Stimulated activated CD4-positive, alpha-beta T cell treated with anti-CD3 and anti-CD28 coated beads, Interleukin-4, amount 100 ng/mL, for 24 hours (primary cell): ENCODE measurements at regions not wholly inside any gene's neighbourhood (a gene's known extent, or its start where the extent isn't known, plus 50 kb on each side); places are given as distances from the start of the nearest gene placed in this dataset.

ENCODE experiments used
- DNase-seq: peaks from one replicate; pipeline ENCODE4 v3.0.0-alpha.2; 2020

DNA sequence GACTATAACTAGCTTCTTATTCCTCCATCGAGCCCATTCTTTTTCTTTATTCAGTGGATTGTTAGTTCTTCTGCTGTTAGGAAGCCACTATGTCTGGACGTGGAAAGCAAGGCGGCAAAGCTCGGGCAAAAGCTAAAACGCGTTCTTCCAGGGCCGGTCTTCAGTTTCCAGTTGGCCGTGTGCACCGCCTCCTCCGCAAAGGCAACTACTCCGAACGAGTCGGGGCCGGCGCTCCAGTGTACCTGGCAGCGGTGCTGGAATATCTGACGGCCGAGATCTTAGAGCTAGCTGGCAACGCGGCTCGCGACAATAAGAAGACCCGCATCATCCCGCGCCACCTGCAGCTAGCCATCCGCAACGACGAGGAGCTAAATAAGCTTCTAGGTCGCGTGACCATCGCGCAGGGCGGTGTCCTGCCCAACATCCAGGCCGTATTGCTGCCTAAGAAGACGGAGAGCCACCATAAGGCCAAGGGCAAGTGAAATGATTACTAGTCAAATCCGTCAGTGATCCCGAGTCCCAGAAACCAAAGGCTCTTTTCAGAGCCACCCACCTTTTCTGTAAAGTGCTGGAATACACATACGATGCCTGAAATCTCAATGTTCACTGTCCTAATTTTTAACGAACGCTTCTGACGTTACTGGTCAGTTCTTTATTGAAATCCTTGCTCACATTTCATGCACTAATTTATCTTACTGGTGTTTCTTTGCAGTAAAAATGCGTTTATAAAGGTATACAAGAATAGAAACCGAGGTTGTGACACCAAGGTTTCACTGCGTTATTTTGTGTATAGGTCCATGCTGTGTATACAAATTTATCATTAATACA is 129.9 kb downstream of the HFE start:
- DNase-seq: peak; percentile 76

DNA sequence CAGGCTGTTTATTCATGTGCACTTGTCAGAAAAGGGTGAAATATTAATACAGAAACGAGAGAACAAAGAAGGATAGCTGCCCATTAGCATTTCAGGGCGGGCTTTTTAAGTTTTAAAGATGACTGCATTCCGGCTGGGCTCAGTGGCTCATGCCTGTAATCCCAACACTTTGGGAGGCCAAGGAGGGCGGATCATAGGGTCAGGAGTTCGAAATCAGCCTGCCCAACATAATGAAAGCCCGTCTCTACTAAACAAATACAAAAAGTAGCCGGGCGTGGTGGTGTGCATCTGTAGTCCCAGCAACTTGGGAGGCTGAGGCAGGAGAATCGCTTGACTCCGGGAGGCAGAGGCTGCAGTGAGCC is 130.5 kb downstream of the HFE start:
- DNase-seq: no peak

DNA sequence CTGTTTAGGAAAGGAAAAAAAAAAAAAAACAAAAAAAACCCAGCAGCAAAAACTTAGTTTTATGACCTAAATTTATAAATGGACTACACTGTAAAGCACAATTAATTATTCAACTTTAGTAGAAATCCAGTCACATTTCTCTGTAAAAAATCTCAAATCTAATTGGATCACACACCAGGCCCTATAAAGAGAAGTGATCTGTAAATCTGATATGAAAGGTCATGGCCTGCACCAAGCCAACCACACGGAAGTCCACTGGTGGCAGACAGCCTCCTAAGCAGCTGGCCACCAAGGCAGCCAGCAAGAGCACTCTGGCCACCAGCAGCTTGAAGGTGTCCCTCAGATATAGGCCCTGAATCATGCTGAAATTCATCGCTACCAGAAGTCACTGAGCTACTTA is 131.6 kb downstream of the HFE start:
- DNase-seq: no peak

DNA sequence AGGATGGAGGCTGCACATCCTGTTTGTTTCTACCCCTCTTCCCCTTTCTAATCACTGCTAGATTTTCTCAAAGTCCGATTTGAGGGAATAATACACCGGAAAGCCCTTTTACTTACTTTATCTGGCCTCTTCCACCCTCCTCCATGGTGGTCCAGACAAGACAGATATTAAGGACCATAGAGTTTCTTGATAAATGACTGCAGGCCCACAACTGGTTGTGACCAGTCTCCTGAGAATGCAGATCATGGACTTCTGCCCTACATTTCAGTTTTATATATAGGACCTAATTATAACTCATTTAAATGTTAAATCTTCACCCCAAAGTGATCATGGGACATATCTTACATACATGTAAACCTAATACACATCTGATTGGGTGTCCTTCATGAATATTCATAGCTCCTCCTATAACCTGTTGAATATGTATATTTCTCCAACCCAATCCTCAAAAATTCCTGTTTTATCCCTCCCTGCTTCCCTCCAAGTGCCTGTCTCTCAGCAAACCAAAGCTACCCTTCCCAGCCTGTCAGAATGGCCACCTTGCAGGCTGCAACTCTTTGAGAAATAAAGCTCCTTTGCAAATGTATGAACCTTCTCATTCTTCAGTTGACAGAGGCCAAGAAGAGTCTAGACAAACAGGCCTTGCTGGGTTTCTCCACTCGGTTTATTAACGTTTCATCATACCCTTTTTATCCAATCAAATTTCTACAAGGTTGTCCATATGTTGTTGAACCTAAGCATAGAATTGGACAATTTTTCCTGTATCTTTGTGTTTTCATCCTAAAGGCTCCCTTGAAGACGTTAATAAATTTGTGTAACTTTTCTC is 133.1 kb downstream of the HFE start:
- no peak for DNase-seq

DNA sequence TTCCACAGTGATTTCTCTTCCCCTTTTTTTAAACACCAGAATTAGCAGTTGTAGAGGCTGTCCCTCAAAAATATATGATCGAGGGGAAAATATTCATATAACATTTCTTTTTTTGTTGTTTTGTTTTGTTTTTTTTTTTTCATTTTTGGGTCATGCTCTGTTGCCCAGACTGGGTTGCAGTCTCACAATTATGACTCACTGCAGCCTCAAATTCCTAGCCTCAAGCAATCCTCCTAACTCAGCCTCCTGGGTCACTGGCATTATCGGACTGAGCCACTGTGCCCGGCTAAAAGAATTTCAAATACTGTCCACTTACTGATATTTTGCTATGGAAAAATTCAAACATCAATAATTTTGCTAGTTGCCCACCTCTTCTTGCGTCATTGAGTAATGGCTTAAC is 134.0 kb downstream of the HFE start:
- DNase-seq: no peak

DNA sequence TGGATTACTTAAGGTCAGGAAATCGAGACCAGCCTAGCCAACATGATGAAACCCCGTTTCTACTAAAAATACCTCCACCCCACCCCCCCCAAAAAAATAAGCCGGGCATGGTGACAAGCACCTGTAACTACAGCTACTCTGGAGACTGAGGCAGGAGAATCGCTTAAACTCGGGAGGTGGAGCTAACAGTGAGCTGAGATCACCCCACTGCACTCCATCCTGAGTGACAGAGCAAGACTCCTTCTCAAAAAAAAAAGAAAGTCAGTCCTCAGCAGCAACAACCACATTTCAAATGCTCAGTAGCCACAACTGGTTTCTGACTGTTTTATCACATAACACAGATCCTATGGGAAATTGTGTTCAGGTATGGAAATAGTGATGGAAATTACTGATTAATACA is 135.3 kb downstream of the HFE start:
- DNase-seq: no peak

DNA sequence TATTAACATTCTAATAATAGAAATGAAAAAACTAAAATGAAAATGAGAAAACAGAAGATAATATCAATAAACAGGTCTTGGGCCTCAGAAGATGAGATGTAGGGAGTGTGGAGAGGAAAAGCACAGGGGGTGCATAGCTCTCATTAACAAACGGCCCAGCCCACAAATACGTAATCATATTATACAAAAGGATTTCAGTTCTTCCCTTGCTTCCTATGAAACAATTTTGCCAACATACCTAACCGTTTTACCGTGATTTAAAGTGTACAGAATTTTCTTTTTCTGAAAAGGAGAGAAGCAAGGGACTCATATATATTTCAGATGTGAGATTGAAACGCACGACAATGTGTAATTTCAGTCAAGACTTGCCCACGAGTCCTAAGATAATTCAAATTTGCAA is 136.0 kb downstream of the HFE start:
- DNase-seq: no peak

DNA sequence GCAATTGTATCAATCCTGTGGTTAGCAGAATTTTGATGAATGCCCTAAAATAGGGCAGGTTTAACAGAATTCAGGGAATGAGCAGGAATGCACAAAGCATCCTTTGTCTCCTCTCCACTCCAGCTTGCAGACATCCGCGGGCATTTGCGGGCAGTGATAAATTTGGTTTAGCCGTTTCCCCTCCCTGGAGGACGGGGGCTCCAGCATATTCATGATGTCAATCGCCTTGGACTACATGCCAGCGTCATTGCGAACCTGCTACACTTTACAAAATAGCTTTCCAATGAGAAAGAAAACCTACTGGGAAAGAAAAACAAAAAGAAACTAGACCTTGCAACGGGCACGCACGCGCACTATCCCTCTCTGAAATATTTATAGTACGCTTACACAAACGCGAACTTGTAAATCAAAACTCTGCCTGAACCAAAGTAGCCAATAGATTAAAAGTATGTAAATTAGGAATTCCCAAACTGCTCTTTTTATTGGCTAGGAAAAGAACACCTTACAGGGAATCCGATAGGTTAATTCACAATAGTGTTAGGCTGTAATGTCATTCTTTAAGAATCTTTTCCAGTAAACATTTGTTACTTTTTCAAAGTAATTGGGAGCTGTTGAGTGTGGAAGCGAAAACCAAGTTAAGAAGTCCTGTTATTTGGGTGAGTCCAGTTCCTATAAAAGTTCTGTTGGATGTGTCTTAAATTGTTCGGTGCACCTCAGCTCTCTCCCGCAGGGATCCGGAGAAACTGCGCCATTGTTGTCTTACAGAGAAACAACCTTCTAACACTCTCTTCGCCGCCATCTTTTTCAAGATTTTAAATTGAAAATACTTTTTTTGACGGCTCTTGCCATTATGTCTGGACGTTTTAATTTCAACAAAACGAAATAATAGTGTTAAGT is 136.7 kb downstream of the HFE start:
- peak; percentile 69 for DNase-seq

DNA sequence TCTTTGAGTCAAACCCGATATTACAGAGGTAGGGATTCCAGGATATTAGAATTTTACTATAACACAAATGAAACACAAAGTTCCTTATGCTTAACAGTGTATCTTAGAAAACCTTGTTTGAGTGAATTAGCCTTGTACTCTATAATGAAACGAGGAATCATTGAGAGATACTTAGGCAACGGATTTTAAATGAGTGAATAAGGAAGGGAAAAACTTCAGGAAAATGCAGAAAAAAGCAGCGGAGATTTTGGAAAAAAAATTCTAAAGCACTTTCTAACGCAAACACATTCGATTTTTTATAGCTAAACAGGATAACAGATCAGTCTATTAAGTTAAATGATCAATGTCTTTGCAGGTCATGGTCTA is 137.3 kb downstream of the HFE start:
- no peak for DNase-seq

DNA sequence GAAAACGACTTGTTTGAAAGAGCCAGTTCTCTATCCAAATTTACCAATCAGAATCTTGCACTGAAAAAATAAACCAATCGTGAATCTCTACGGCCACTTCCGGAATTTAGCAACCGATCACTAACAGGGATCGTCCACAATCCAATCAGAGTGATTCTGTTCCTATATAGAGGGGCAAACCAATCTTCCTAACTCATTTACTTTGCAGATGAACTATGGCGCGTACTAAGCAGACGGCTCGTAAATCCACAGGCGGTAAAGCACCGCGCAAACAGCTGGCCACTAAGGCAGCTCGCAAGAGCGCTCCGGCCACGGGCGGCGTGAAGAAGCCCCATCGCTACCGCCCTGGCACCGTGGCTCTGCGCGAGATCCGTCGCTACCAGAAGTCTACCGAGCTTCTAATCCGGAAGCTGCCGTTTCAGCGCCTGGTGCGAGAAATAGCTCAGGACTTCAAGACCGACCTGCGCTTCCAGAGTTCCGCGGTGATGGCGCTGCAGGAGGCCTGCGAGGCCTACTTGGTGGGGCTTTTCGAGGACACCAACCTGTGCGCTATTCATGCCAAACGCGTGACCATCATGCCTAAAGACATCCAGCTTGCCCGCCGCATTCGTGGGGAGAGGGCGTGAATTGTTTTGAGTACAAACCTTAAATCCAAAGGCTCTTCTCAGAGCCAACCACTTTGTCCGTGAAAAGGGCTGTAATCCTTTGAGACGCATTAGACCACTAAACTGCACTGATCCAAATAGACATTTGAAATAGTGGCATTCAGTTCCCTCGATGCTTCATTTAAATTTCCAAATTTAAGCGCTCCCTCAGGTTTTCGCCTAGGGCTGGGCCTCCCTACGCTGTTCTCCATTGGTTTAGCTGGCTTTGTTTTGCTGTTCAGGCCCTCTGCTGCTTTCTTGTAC is 138.0 kb downstream of the HFE start:
- DNase-seq: no peak

DNA sequence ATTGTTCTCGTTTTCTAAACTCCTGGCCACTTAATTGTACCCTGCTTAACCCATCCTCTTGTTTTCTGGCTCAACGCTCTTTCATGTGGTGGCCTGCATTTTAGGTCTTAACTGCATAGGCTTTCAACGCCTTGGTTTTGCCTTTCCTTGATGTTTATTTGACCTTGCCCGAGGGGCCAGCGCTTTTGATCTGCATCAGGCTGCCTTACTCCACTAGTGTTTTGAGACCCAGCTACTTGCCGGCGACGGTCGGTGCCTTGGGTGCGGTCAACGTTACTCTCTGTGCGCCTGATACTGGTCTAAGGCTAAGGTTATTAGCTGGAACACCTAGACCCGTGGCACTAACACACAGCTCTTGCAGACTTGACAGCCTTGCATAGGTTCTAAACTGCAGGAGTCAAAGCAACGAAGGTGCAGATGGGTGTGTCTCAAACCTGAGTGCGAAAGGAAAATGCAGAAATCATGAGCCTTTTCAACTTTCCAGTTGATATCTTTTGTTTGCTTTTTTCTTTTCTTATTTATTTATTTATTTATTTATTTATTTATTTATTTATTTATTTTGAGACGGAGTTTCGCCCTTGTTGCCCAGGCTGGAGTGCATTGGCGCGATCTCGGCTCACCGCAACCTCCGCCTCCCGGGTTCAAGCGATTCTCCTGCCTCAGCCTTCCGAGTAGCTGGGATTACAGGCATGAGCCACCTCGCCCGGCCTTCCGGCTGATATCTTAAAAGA is 138.8 kb downstream of the HFE start:
- DNase-seq: no peak

DNA sequence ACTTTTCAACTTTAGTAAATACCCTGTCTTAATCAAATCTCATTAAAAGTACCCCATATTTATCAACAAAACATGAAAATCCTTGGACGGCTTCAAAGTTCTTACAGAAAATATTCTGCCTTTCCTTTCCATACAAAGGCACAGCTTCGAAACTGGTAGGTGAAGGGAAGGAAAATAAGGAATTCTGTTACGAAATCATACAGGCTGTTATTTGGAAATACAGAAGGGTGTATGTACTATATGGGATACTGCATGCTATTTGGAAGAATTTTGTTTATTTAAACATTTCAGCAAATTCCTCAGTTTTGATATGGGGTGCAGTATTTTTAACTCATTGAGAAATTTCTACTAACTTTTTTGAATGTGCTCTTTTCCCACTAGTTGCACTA is 138.4 kb upstream of the BTN3A2 start:
- DNase-seq: no peak

DNA sequence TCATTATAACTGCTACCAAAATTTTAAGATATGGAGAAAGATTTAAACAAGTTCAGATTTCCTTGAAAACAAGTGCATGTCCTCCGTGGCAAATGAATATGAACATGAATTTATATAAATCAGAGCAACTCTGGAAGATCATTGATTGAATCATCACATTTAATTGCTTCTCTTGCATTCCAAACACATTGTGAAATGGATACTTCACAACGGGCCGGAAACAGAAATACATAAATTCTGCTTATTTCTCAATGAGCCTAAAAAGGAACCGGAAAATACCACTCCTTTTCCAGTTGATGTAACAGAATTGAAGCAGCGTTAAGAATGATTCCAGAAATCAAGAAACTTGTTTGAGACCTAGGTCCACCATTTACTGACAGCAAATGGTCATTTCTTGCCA is 134.6 kb upstream of the BTN3A2 start:
- no peak for DNase-seq

DNA sequence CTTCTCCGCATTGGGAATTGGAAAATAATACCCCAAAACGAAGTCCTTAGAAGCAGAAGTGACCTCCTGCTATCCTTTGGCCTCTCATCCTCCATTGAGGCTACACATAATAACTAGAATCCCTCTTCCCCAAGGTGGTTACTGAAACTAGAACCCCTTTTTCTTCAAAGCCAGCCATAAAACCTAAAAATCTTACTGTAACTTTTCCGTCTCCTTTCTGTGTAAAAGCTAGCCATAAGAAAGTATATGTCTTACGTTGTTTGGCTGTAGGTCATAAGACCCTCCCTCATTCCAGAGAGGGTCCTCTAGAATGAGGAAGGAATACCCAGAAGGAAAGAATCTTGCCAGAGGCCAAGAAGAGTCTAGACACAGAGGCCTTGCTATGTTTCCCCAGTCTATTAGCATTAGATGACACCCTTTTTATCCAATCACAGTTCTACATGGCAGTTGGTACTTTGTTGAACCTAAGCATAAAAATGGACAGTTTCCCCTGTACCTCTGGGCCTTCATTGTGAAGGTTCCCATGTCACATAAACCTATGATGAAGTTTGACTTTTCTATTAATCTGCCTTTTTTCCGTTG is 133.9 kb upstream of the BTN3A2 start:
- DNase-seq: no peak

DNA sequence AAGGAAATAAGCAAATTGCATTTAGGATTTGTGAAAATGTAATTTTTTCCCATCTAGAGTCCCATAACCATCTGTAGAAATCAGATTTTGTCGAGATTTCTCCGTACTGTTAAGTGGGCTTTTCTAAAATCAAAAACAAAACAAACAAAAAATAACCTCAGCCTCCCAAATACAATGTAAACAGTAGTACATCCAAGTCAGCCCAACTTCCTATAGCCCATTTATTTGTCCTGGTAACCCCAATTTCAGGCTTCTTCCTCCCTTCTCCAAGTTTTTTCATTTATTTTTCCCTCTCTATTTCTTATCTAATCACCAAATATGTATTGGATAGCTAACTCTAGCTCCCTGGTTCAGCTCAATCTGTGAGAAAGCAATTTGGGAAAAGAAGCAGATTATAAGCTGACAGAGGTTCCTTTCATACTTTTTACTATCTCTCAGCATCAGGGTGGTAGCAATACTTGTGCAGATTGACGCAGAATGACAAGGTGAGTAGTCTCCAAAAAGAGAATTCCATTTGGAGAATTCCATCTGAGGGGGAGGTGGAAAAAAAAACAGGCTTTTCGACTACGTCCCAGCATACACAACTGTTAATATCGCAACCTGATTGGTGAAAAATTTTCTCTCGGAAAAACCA is 132.6 kb upstream of the BTN3A2 start:
- no peak for DNase-seq

DNA sequence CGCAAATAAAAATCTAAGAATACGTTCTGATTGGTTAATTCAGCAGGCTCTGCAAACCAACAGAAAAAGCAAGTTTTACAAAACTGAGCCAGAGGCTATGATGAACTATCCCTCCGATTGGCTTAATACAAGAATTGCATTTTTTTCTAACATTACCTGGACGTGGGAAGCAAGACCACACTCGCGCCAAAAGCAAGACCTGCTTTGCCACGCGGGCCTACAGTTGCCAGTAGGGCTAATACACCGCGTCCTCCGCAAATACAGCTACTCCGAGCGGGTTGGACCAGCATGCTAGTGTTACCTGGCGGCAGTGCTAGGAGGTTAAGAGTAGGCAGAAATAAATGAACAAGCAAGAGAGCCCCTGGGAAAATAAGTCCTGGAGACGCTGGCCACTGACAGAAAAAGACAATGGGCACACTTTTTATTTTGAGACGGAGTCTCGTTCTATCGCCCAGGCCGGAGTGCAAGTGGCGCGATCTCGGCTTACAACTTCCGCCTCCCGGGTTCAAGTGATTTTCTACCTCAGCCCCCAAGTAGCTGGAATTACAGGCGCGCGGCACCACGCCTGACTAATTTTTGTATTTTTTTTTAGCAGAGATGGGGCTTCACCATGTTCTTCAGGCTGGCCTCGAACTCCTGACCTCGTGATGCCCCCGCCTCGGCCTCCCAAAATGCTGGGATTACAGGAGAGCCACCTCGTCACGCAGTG is 131.9 kb upstream of the BTN3A2 start:
- DNase-seq: peak; percentile 32

DNA sequence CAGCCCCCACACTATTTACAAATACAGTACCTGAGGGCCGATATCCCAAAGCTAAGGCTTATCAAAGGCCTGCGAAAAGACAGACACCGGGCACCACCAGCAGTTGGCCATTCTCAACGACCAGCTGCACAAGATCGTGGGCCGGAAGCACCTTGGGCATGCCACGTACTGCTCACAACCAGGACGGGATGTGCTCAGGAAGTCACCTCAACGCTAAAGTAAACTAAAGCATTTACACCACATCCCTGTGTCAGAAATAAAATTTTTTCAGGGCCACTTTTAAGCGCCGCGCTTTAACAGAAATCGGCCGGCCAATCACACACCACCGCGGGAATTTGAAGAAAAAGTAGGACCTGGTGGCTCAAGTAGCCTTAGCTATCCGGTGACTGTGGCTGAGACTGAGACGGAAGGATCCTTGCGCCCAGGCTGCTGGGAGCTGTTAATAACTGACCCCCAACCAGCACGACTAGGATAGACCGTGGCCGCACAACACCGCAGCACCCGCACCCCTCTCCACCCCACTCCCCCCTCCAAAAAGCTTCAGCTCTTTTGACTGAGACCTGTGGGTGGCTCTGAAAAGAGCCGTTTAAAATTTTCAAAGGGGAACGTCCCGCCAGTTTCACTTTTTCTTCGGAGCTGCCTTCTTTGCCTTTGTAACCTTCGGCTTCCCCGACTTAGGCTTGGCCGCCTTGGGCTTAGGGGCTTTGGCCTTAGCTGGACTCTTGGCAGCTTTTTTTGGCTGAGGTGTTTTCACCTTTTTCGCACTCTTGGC is 131.2 kb upstream of the BTN3A2 start:
- peak; percentile 59 for DNase-seq

DNA sequence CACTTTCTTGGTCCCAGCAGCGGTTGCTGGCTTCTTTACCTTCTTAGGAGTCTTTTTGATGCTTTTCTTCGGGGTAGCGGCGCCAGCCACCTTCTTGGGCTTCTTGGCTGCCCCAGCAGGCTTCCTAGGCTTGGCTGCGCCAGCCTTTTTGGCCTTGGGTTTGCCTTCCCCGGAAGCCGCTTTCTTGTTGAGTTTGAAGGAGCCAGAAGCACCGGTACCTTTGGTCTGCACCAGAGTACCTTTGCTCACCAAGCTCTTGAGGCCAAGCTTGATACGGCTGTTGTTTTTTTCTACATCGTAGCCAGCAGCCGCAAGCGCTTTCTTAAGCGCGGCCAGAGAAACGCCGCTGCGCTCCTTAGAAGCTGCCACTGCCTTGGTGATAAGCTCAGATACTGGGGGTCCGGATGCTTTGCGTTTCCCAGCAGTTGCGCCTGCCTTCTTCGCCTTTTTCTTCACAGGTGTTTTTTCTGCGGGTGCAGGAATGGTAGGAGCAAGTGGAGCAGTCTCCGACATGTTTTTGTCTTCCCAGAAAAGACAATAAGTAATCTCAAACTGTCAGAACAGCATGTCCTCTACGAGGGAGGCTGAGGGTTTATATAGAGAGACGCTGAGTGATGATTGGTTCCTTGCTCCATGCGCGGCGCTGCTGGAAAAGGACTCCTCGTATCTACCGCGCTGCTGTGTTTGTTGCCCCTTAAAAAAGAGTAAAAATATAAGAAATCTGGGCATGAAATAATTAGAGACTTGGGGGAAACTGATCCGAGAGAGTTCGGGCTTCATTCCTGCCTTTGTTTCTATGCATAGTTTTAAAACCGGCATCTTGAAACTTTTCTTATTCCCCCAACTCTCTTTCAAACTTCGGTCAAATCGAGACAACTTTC is 130.3 kb upstream of the BTN3A2 start:
- peak; percentile 76 for DNase-seq
